ENCODE measurements at regions not wholly inside any gene's neighbourhood (a gene's known extent, or its start where the extent isn't known, plus 50 kb on each side); places are given as distances from the start of the nearest gene placed in this dataset.

DNA sequence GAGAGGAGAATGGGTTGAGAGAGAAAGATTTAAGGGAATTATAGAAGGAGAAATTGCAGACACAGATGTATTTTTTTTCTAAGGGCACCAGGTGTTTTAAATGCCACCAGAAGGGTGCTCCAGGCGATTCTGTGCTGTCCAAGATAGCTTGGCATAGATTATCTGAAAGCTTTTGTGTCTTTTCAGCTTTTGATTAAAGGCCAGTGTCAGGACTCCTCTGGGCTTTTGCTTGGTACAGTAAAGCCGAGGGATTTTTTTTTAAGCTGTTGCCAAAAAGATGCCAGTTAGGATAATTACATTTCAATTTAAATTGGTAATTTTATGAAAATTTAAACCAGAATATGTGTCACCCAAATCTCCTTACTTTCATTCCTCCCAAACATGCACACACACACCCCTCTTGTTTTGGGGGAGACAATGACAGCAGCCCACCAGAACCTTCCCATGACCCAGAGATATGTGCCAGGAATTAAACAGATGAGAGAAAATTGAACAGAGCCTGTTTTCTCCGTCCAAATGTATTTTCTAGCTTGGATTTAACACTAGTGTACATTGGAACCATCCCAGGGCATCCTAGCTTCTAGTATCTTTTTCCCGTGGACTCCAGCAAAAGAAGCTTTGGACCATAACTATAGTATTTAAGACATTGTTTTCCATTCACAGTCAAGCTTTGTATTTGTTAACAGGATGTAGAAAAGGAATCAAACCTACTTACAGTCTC lies 670.7 kb upstream of the CXADR start:
- TF ChIP-seq POLR2AphosphoS5 (IDR thresholded peaks at IDR 0.05): no peak
- TF ChIP-seq, protein P1, sequence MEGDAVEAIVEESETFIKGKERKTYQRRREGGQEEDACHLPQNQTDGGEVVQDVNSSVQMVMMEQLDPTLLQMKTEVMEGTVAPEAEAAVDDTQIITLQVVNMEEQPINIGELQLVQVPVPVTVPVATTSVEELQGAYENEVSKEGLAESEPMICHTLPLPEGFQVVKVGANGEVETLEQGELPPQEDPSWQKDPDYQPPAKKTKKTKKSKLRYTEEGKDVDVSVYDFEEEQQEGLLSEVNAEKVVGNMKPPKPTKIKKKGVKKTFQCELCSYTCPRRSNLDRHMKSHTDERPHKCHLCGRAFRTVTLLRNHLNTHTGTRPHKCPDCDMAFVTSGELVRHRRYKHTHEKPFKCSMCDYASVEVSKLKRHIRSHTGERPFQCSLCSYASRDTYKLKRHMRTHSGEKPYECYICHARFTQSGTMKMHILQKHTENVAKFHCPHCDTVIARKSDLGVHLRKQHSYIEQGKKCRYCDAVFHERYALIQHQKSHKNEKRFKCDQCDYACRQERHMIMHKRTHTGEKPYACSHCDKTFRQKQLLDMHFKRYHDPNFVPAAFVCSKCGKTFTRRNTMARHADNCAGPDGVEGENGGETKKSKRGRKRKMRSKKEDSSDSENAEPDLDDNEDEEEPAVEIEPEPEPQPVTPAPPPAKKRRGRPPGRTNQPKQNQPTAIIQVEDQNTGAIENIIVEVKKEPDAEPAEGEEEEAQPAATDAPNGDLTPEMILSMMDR (IDR thresholded peaks at IDR 0.05): no peak
- TF ChIP-seq EP300 (IDR thresholded peaks at IDR 0.05): no peak

Measured in suprapubic skin (tissue), 4 donors.